ENCODE measurements at regions not wholly inside any gene's neighbourhood (a gene's known extent, or its start where the extent isn't known, plus 50 kb on each side); places are given as distances from the start of the nearest gene placed in this dataset.

GRCh38 chr7:41326616-41327015 lies 376.3 kb downstream of the INHBA start:
- TF ChIP-seq, protein P1, sequence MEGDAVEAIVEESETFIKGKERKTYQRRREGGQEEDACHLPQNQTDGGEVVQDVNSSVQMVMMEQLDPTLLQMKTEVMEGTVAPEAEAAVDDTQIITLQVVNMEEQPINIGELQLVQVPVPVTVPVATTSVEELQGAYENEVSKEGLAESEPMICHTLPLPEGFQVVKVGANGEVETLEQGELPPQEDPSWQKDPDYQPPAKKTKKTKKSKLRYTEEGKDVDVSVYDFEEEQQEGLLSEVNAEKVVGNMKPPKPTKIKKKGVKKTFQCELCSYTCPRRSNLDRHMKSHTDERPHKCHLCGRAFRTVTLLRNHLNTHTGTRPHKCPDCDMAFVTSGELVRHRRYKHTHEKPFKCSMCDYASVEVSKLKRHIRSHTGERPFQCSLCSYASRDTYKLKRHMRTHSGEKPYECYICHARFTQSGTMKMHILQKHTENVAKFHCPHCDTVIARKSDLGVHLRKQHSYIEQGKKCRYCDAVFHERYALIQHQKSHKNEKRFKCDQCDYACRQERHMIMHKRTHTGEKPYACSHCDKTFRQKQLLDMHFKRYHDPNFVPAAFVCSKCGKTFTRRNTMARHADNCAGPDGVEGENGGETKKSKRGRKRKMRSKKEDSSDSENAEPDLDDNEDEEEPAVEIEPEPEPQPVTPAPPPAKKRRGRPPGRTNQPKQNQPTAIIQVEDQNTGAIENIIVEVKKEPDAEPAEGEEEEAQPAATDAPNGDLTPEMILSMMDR (IDR thresholded peaks at IDR 0.05): no peak
- TF ChIP-seq POLR2A (IDR thresholded peaks at IDR 0.05): no peak
